ENCODE measurements at regions not wholly inside any gene's neighbourhood (a gene's known extent, or its start where the extent isn't known, plus 50 kb on each side); places are given as distances from the start of the nearest gene placed in this dataset.

DNA sequence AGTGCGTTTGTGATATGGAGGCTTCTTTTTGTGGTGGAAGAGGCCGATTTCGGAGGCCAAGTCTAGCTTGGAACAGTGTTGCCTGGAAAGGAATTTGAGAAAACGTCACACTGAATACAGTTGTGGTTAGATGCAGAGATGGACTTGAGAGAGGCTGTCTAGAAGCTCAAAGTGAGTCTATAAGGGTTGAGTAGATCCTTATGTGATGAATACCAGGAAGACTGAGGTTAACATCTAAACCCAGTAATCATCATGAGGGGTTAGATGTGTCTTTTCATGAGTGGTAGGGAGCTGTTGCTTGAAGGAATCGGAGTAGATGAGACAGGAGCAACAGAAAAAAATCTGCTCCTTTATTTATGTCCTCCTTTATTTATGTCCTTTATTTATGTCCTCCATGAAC is 114.6 kb upstream of the IVNS1ABP start:
- TF ChIP-seq, protein P1, sequence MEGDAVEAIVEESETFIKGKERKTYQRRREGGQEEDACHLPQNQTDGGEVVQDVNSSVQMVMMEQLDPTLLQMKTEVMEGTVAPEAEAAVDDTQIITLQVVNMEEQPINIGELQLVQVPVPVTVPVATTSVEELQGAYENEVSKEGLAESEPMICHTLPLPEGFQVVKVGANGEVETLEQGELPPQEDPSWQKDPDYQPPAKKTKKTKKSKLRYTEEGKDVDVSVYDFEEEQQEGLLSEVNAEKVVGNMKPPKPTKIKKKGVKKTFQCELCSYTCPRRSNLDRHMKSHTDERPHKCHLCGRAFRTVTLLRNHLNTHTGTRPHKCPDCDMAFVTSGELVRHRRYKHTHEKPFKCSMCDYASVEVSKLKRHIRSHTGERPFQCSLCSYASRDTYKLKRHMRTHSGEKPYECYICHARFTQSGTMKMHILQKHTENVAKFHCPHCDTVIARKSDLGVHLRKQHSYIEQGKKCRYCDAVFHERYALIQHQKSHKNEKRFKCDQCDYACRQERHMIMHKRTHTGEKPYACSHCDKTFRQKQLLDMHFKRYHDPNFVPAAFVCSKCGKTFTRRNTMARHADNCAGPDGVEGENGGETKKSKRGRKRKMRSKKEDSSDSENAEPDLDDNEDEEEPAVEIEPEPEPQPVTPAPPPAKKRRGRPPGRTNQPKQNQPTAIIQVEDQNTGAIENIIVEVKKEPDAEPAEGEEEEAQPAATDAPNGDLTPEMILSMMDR (IDR thresholded peaks at IDR 0.05; ENCODE audit: low read length): no peak
- TF ChIP-seq EZH2 (IDR thresholded peaks at IDR 0.05; ENCODE audit: borderline replicate concordance, low read length): no peak
